ENCODE measurements at regions not wholly inside any gene's neighbourhood (a gene's known extent, or its start where the extent isn't known, plus 50 kb on each side); places are given as distances from the start of the nearest gene placed in this dataset.
"Not testable (repeated sequence)": the region's sequence is repeated elsewhere in the genome, so short reads cannot be mapped to it uniquely, and the experiment has no call there.

DNA sequence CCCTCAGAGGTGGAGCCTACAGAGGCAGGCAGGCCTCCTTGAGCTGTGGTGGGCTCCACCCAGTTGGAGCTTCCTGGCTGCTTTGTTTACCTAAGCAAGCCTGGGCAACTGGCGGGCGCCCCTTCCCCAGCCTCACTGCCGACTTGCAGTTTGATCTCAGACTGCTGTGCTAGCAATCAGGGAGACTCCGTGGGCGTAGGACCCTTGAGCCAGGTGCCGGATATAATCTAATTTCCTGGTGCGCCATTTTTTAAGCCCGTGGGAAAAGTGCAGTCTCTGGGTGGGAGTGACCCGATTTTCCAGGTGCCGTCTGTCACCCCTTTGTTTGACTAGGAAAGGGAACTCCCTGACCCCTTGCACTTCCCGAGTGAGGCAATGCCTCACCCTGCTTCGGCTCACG is 769.1 kb upstream of the SEMA6A start:
- not testable (repeated sequence) for H3K4me1 Mint-ChIP-seq (ENCODE audit: low read depth); H3K27me3 Mint-ChIP-seq (ENCODE audit: low read depth); H3K27ac Mint-ChIP-seq; H3K4me3 Mint-ChIP-seq; H3K9me3 Mint-ChIP-seq; H3K36me3 Mint-ChIP-seq (ENCODE audit: low read depth)

DNA sequence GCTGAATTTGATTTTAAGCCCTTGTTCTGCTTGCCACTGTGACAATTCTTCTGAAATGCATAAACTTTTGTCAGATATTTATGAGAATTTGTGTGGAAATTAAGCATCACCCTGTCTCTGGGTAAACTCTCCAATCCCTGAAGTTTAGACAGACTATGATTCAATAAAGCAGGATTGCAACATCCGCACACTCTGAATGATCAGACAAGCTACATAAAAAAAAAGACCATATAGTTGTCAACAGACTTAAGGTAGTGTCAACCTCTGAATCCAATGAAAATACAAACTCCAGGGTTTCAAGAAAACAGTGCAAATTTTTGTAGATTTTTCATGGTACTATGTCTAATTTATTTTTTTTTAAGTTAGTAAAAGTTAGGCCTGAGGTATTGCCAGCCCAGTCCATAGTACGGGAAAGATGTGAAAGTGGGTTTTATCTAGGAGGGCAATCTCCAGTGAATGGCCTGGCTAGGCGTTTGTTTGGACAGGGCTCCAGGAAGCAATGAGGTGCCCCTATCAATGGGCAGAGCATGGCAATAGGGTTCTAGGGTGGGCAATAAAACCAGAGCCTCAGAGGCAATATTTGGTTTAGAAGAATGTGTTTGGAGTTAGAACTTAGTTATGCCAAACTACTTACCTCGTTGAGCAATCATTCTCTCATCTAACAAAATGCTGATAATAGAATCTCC is 762.6 kb upstream of the SEMA6A start:
- Mint-ChIP-seq H3K27me3 (ENCODE audit: low read depth) (no peaks in the 10 kb centered on the region), H3K4me1 (ENCODE audit: low read depth) (no peaks in the 10 kb centered on the region), H3K36me3 (ENCODE audit: low read depth) (no peaks in the 10 kb centered on the region), H3K27ac (no peak overlapping the region), H3K4me3 (no peak overlapping the region), H3K9me3 (no peaks in the 10 kb centered on the region)

DNA sequence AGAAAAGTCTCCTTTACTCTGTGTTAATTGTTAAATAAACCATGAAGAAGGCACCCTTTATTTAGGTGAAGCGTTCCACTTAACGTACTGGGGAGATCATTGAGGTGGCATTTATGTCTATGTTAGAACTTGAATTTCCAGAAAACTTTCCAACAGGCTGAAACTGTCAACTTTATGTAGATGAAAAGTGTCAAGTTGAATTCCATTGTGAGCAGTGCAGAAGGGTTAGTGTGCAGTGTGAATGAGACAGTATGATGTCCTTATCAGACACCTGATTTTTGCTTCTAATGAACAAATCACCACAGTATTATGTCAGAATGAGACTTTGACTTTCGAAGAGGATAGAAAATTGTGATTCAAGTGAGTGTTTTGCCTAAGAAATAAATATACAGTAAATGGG is 761.6 kb upstream of the SEMA6A start:
- Mint-ChIP-seq H3K27ac (no peak overlapping the region), H3K4me1 (ENCODE audit: low read depth) (no peaks in the 10 kb centered on the region), H3K4me3 (no peak overlapping the region), H3K27me3 (ENCODE audit: low read depth) (no peaks in the 10 kb centered on the region), H3K9me3 (no peaks in the 10 kb centered on the region), H3K36me3 (ENCODE audit: low read depth) (no peaks in the 10 kb centered on the region)

DNA sequence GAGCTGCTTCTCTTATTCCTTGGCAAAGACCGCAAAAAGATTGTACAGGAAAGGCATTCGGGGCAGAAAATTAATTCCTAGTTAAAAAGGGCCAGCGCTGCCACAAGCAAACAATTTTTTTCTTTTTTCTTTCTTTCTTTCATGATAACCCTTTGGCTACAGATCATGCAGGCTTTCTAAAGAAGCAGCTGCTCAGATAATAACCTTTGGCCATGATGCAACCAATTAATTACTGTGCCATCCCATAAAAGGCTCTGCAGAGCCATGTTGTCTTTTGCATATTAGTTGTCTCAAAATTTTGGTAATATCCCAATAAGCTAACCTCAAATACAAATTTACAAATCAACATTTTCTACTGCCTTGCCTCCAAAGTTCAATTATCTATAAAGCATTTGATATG is 758.4 kb upstream of the SEMA6A start:
- no peaks in the 10 kb centered on the region for H3K27me3 Mint-ChIP-seq (ENCODE audit: low read depth)
- H3K27ac Mint-ChIP-seq = no peak overlapping the region
- no peaks in the 10 kb centered on the region for H3K4me1 Mint-ChIP-seq (ENCODE audit: low read depth)
- no peak overlapping the region for H3K4me3 Mint-ChIP-seq
- no peaks in the 10 kb centered on the region for H3K36me3 Mint-ChIP-seq (ENCODE audit: low read depth)
- H3K9me3 Mint-ChIP-seq = no peaks in the 10 kb centered on the region

DNA sequence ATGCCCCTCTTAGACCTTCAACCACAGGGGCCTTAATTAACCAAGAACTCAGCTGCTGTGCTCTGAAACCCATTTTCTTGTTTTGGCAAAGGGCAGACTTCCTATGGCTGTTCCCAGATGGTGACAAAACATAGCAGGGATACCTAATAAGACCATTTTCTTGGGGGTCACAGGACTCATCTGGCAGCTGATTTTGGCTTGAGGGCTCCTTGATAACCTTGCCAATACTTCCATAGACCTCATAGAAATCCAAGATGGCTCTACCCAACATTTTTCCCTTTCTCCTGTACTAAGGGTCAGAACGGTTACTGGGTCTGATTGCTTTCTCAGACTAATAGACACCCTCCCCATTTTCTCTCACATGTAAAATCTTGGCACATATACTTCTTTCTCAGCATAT is 757.7 kb upstream of the SEMA6A start:
- no peak overlapping the region for H3K4me3 Mint-ChIP-seq
- no peaks in the 10 kb centered on the region for H3K9me3 Mint-ChIP-seq
- H3K27me3 Mint-ChIP-seq (ENCODE audit: low read depth) = no peaks in the 10 kb centered on the region
- H3K4me1 Mint-ChIP-seq (ENCODE audit: low read depth) = no peaks in the 10 kb centered on the region
- no peak overlapping the region for H3K27ac Mint-ChIP-seq
- H3K36me3 Mint-ChIP-seq (ENCODE audit: low read depth) = no peaks in the 10 kb centered on the region

DNA sequence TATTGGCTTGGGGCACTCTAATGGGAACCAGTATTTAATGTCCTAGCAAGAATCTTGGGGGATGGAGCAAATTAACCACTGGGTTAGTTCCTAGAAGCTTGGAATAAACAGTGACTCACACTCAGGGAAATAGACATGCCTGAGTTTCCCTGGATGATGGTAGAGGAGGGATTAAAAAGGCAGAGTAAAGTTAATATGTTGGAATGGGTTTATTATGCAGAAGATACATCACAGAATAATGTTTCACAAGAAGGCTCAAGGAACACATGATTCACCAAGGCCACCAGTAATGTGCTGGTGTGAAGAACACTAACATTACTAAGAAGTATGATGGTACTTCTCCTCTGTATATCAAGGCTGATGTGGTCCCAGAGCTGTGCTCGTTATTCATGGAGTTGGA is 752.9 kb upstream of the SEMA6A start:
- H3K4me1 Mint-ChIP-seq (ENCODE audit: low read depth) = no peaks in the 10 kb centered on the region
- no peaks in the 10 kb centered on the region for H3K27me3 Mint-ChIP-seq (ENCODE audit: low read depth)
- H3K36me3 Mint-ChIP-seq (ENCODE audit: low read depth) = no peaks in the 10 kb centered on the region
- no peak overlapping the region for H3K4me3 Mint-ChIP-seq
- H3K27ac Mint-ChIP-seq = no peak overlapping the region
- H3K9me3 Mint-ChIP-seq = peaks cover 9% of the 10 kb centered on the region

DNA sequence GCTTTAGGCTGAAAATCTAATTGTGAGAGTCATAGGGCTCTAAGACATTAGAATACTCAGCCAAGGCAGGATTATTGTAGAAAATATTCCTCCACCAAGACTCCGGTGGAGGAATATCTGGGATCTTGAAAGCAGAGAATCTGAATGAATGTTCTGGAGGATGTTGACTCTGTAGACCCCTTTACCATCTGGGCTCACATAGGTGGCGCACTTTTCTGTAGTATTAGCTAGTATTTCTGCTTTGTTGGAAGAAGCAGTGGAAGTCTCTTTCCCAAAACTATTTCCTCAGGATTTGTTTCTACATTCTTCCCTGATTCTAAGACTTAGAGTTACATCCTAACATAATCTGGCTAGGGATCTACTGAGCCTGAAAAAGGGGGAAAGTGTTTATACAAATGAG is 752.4 kb upstream of the SEMA6A start:
- H3K27ac Mint-ChIP-seq = no peak overlapping the region
- H3K4me1 Mint-ChIP-seq (ENCODE audit: low read depth) = no peaks in the 10 kb centered on the region
- H3K4me3 Mint-ChIP-seq = no peak overlapping the region
- H3K9me3 Mint-ChIP-seq = peaks cover 9% of the 10 kb centered on the region
- no peaks in the 10 kb centered on the region for H3K36me3 Mint-ChIP-seq (ENCODE audit: low read depth)
- no peaks in the 10 kb centered on the region for H3K27me3 Mint-ChIP-seq (ENCODE audit: low read depth)

DNA sequence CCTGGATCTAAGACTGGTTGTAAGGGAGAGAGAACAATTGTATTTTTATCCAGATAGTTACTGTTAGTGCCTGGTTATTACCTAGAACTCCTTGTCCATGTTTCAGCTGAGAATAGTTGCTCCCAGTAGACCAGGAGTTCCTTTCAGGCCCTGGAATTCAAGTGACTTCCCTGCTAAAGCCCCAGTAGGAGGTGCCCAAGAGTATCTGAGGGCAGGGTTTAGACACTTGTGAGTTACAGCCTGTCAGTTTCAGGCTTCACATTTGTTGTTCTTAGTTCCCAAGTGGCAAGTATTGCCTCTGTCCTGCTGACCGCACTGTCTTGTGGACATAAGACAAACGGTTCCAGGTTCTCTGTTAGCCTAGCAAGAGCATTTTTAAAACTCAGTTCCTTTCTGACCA is 743.9 kb upstream of the SEMA6A start:
- Mint-ChIP-seq H3K36me3 (ENCODE audit: low read depth) (no peaks in the 10 kb centered on the region), H3K27me3 (ENCODE audit: low read depth) (no peaks in the 10 kb centered on the region), H3K4me3 (no peak overlapping the region), H3K27ac (no peak overlapping the region), H3K9me3 (no peaks in the 10 kb centered on the region), H3K4me1 (ENCODE audit: low read depth) (no peaks in the 10 kb centered on the region)

DNA sequence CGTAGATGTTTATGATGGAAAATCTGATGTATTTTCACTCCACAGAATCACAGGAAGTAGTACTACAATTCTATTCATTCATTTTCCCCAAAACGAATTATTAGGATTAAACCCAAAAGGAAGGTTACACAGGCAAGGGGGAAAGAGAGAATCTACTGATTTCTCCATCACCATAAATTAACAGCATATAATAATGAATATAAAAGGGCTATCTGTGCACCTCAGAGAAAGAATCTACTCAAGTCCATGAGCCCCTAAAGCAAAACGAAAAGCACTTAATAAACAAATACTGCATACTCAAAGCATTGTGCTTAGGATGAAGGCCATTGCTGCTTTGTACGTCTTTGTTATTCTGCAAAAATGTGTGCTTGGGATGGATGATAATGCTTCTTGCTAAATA is 740.5 kb upstream of the SEMA6A start:
- H3K36me3 Mint-ChIP-seq (ENCODE audit: low read depth) = no peaks in the 10 kb centered on the region

DNA sequence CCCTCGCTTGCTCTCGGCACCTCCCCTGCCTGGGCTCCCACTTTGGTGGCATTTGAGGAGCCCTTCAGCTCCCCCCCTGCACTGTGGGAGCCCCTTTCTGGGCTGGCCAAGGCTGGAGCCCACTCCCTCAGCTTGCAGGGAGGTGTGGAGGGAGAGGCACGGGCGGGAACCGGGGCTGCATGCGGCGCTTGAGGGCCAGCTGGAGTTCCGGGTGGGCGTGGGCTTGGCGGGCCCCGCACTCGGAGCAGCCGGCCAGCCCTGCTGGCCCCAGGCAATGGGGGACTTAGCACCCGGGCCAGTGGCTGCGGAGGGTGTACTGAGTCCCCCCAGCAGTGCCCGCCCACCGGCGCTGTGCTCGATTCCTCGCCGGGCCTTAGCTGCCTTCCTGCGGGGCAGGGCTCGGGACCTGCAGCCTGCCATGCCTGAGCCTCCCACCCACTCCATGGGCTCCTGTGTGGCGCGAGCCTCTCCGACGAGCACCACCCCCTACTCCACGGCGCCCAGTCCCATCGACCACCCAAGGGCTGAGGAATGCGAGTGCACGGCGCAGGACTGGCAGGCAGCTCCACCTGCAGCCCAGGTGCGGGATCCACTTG is 730.0 kb upstream of the SEMA6A start:
- H3K27ac Mint-ChIP-seq; H3K4me1 Mint-ChIP-seq (ENCODE audit: low read depth); H3K9me3 Mint-ChIP-seq; H3K4me3 Mint-ChIP-seq; H3K36me3 Mint-ChIP-seq (ENCODE audit: low read depth); H3K27me3 Mint-ChIP-seq (ENCODE audit: low read depth): not testable (repeated sequence)

More for the DNA sequence above, 740.5 kb upstream of the SEMA6A start:
- H3K27ac Mint-ChIP-seq = no peak overlapping the region
- no peak overlapping the region for H3K4me3 Mint-ChIP-seq
- H3K9me3 Mint-ChIP-seq = no peaks in the 10 kb centered on the region
- no peaks in the 10 kb centered on the region for H3K4me1 Mint-ChIP-seq (ENCODE audit: low read depth)
- H3K27me3 Mint-ChIP-seq (ENCODE audit: low read depth) = no peaks in the 10 kb centered on the region

DNA sequence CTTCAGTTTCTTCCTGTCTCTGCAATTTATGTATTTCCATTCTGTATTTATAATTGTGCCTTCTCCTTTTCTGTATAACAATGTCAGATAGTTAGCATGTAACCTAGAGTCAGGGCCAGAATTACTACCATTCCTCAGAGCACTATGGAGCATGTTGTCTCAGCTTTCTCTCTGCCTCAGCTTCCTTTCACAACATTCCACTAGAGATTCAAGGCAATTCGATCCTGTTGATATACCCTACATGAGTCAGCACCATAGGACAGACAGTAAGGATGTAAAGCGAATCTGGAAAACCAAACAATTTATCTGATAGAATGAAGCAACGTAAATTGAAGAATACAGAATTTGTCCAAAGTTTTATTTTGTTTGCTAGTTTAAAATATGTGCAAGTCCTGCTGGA is 728.3 kb upstream of the SEMA6A start:
- Mint-ChIP-seq H3K36me3 (ENCODE audit: low read depth) (no peaks in the 10 kb centered on the region), H3K27me3 (ENCODE audit: low read depth) (no peaks in the 10 kb centered on the region), H3K4me1 (ENCODE audit: low read depth) (no peaks in the 10 kb centered on the region), H3K27ac (no peak overlapping the region), H3K4me3 (no peak overlapping the region), H3K9me3 (no peaks in the 10 kb centered on the region)

DNA sequence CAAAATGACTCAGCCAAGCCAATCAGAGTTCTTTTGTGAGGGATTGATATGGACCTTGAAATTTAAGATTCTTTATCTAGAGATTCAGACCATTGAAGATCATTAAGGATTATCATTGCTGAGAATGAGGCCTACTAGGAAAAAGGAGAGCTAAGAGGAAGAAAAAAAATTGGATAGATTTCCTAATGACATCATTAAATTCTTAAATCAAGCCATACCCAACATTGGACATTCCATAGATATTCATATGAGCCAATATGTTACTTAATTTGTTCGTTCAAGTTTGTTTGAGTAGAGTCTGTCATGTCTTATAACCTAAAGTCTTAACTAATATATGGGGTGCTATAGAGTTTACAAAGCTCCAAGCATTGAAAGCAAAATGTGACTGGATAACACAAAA is 727.9 kb upstream of the SEMA6A start:
- Mint-ChIP-seq H3K27me3 (ENCODE audit: low read depth) (no peaks in the 10 kb centered on the region), H3K4me3 (no peak overlapping the region), H3K27ac (no peak overlapping the region), H3K4me1 (ENCODE audit: low read depth) (no peaks in the 10 kb centered on the region), H3K9me3 (no peaks in the 10 kb centered on the region), H3K36me3 (ENCODE audit: low read depth) (no peaks in the 10 kb centered on the region)

DNA sequence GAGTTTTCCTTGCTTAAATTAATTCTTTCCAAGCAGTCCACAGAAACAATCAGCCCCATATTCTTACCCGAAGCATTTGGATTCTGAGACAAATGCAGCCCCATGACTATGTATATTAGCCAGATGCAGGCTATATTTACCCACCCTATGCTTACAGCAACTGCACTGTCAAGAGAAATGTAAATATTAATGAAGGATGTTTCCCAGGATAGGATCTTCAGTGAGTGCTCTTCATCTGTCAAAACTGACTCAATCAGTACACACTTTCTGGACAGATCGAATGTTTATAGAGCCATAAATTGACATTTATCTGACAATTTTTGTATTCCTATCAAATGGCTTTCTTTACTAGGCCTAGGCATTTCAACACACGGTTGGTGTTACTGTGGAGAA is 725.3 kb upstream of the SEMA6A start:
- Mint-ChIP-seq H3K4me1 (ENCODE audit: low read depth) (no peaks in the 10 kb centered on the region), H3K27me3 (ENCODE audit: low read depth) (no peaks in the 10 kb centered on the region), H3K27ac (no peak overlapping the region), H3K36me3 (ENCODE audit: low read depth) (no peaks in the 10 kb centered on the region), H3K9me3 (peaks cover 5% of the 10 kb centered on the region), H3K4me3 (no peak overlapping the region)

DNA sequence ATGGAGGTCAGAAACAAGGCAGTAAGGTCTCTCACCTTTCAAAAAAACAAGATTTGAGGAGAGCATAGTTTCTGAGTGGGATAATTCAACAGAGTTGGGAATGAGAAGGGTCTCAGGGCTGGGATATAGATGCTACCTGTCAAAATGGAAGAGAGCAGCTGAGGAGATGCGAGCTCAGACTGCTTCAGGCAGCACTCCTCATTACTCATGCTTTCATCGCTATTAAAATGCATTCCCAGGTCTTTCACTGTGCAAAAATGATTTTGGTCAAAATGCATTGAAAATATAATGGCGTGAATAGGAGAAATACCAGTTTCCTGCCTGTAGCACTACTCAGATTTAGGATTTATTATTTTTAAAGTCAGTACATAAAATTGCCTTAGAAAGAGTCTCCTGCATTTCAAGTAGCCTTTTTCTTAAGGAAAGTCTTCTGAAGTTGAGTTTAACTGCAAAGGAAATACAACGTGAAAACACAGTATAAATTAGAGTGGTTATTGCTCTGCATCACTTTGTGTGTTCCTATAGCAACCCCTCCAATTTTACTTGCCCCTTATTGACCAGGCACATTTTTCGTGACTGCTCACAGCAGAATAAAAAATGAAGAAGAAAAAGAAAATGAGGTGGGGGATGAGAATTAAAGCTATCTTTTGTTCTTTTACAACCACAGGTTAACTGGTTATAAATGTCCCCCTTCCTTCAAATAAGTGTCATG is 724.8 kb upstream of the SEMA6A start:
- Mint-ChIP-seq H3K27me3 (ENCODE audit: low read depth) (no peaks in the 10 kb centered on the region), H3K27ac (no peak overlapping the region), H3K4me1 (ENCODE audit: low read depth) (no peaks in the 10 kb centered on the region), H3K4me3 (no peak overlapping the region), H3K36me3 (ENCODE audit: low read depth) (no peaks in the 10 kb centered on the region), H3K9me3 (peaks cover 8% of the 10 kb centered on the region)

DNA sequence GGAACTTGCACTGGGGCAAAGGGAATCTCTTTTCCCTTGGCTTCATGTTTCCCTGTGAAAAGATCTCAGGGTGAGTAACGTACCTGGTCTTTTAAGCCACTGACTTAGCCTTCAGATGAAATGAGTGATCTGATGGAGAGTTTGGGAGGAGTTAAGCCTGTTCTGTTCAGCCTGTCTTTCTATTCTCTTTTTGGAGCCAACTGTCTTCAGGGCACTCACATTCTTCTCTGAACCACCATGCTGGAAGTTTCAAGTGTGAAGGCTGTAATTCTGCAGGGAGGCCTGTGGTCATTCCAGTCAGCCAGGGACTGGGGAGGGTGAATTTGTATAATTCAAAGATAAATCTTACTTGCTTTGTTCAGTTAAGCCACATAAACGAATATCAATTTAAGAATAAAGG is 722.2 kb upstream of the SEMA6A start:
- H3K36me3 Mint-ChIP-seq (ENCODE audit: low read depth) = no peaks in the 10 kb centered on the region
- H3K27me3 Mint-ChIP-seq (ENCODE audit: low read depth) = no peaks in the 10 kb centered on the region
- H3K4me1 Mint-ChIP-seq (ENCODE audit: low read depth) = no peaks in the 10 kb centered on the region
- peaks cover 8% of the 10 kb centered on the region for H3K9me3 Mint-ChIP-seq
- H3K27ac Mint-ChIP-seq = no peak overlapping the region
- no peak overlapping the region for H3K4me3 Mint-ChIP-seq
